HG02678 (cell line): ENCODE measurements at regions not wholly inside any gene's neighbourhood (a gene's known extent, or its start where the extent isn't known, plus 50 kb on each side); places are given as distances from the start of the nearest gene placed in this dataset.
A peak's percentile ranks its signal among the peaks of the same experiment; 100 is the strongest.
"Not testable (repeated sequence)": the region's sequence is repeated elsewhere in the genome, so short reads cannot be mapped to it uniquely, and the experiment has no call there.

Experiments used
- ATAC-seq: cut with Tn5 transposase; IDR thresholded peaks from one replicate; pipeline ENCODE4 v1.9.1; 2021; ENCODE audit warnings: mild to moderate bottlenecking, moderate library complexity; ENCODE audit not compliant: unreplicated experiment

- no peak for ATAC-seq
Measured at GRCh38 chr13:111064661-111065060, 50.4 kb upstream of the ARHGEF7 start.

GRCh38 chr13:111062966-111063365, 52.1 kb upstream of the ARHGEF7 start:
- ATAC-seq, result no peak

- ATAC-seq, result no peak
Measured at GRCh38 chr13:111062305-111062704, 52.8 kb upstream of the ARHGEF7 start.

- ATAC-seq, result no peak
Measured at GRCh38 chr13:111061358-111062045, 53.6 kb upstream of the ARHGEF7 start.

GRCh38 chr13:111060237-111060919, 54.7 kb upstream of the ARHGEF7 start:
- ATAC-seq, result no peak

GRCh38 chr13:111058796-111059506, 56.2 kb upstream of the ARHGEF7 start:
- no peak for ATAC-seq

GRCh38 chr13:111058339-111058738, 56.8 kb upstream of the ARHGEF7 start:
- ATAC-seq, result not testable (repeated sequence)

- not testable (repeated sequence) for ATAC-seq
Measured at GRCh38 chr13:111051726-111052232, 63.3 kb upstream of the ARHGEF7 start.

GRCh38 chr13:111051041-111051725, 63.9 kb upstream of the ARHGEF7 start:
- no peak for ATAC-seq

- no peak for ATAC-seq
Measured at GRCh38 chr13:111050539-111050879, 64.6 kb upstream of the ARHGEF7 start.

- no peak for ATAC-seq
Measured at GRCh38 chr13:111049791-111050538, 65.1 kb upstream of the ARHGEF7 start.

GRCh38 chr13:111048387-111048786, 66.7 kb upstream of the ARHGEF7 start:
- no peak for ATAC-seq

GRCh38 chr13:111047326-111047725, 67.8 kb upstream of the ARHGEF7 start:
- ATAC-seq, result no peak

GRCh38 chr13:111046590-111047141, 68.4 kb upstream of the ARHGEF7 start:
- ATAC-seq, result peak; percentile 47

GRCh38 chr13:111045170-111045569, 69.9 kb upstream of the ARHGEF7 start:
- ATAC-seq, result no peak

- no peak for ATAC-seq
Measured at GRCh38 chr13:111044087-111044830, 70.9 kb upstream of the ARHGEF7 start.

- no peak for ATAC-seq
Measured at GRCh38 chr13:111043575-111043982, 71.5 kb upstream of the ARHGEF7 start.

GRCh38 chr13:111042661-111043226, 72.4 kb upstream of the ARHGEF7 start:
- ATAC-seq, result no peak

GRCh38 chr13:111040830-111041229, 74.3 kb upstream of the ARHGEF7 start:
- ATAC-seq, result no peak
